Astrocyte of the cerebellum (primary cell): ENCODE measurements at regions not wholly inside any gene's neighbourhood (a gene's known extent, or its start where the extent isn't known, plus 50 kb on each side); places are given as distances from the start of the nearest gene placed in this dataset.

Experiments used
- DNase-seq: peaks from one replicate; pipeline ENCODE4 v3.0.0-alpha.2; 2011; ENCODE audit warnings: low read depth
- H3K4me3 ChIP-seq: 2 replicates; pipeline ENCODE4 v1.5.1; 2011; ENCODE audit warnings: mild to moderate bottlenecking, low read depth, low read length, moderate library complexity
- in situ Hi-C: cut with HindIII; loops from 2 replicates; pipeline ENCODE4 v1.10.0; 2017; ENCODE audit warnings: low sequenced_read_pairs
- TF ChIP-seq, protein P1 (sequence below): IDR thresholded peaks from 2 replicates; pipeline ENCODE4 v1.5.1; 2012; ENCODE audit warnings: low read length, low read depth, moderate library complexity, mild to moderate bottlenecking; ENCODE audit errors: missing control alignments

GRCh38 chr2:129849559-129850160 is 129.8 kb upstream of the RAB6C start:
- TF ChIP-seq, protein P1, sequence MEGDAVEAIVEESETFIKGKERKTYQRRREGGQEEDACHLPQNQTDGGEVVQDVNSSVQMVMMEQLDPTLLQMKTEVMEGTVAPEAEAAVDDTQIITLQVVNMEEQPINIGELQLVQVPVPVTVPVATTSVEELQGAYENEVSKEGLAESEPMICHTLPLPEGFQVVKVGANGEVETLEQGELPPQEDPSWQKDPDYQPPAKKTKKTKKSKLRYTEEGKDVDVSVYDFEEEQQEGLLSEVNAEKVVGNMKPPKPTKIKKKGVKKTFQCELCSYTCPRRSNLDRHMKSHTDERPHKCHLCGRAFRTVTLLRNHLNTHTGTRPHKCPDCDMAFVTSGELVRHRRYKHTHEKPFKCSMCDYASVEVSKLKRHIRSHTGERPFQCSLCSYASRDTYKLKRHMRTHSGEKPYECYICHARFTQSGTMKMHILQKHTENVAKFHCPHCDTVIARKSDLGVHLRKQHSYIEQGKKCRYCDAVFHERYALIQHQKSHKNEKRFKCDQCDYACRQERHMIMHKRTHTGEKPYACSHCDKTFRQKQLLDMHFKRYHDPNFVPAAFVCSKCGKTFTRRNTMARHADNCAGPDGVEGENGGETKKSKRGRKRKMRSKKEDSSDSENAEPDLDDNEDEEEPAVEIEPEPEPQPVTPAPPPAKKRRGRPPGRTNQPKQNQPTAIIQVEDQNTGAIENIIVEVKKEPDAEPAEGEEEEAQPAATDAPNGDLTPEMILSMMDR: peak; percentile 47
- in situ Hi-C loops: loop anchor here (5.0 to 10.0 kb wide), 2 partner anchors 43 to 1525 kb away; no protein-coding TSS in a partner anchor
- H3K4me3 ChIP-seq: no peak overlapping the region
- peak; percentile 83 for DNase-seq

- no peak overlapping the region for H3K4me3 ChIP-seq
- TF ChIP-seq, protein P1: no peak
- in situ Hi-C loops: no loop called here
- DNase-seq: no peak
These were observed 122.3 kb upstream of the RAB6C start for GRCh38 chr2:129857200-129857599.

DNA sequence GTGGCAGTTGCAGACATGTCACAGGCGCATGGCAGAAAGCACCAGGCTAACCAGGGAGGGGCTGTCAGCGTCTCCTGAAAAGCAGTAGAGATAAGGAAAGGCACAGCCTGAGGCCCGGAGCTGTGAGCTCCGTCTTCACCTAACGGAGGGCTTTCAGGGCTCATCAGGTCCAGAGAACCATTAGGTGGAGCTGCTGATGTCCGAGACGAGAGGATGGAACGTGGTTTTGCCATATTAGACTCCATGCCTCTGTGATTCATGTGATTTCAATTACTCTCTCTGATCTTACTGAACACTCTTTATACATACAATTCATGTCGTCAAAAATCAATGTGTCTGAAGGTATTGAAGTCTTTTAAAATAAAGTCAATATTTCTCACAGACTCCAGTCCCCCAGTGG is 120.3 kb upstream of the RAB6C start:
- no peak overlapping the region for H3K4me3 ChIP-seq
- in situ Hi-C loops: no loop called here
- TF ChIP-seq, protein P1: no peak
- DNase-seq: no peak

DNA sequence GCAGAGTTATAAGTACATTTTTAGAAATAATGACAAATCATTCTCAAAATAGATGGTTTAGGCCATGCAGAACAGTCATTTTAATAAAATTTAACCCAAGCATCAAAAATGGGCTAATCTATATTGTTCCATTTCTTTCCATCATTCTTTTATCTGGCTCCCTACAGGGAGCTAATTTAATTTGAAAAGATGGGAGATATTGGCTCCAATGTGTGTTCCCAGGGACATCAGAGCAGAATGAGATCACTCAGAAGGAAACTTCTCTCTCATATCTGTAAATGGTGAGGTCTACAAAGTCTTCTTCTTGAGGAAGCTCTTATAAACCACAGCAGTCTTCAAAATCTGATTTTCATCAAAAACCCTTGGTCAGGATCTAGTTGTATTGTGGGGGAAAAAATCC is 119.4 kb upstream of the RAB6C start:
- TF ChIP-seq, protein P1: no peak
- DNase-seq: no peak
- in situ Hi-C loops: no loop called here
- no peak overlapping the region for H3K4me3 ChIP-seq

DNA sequence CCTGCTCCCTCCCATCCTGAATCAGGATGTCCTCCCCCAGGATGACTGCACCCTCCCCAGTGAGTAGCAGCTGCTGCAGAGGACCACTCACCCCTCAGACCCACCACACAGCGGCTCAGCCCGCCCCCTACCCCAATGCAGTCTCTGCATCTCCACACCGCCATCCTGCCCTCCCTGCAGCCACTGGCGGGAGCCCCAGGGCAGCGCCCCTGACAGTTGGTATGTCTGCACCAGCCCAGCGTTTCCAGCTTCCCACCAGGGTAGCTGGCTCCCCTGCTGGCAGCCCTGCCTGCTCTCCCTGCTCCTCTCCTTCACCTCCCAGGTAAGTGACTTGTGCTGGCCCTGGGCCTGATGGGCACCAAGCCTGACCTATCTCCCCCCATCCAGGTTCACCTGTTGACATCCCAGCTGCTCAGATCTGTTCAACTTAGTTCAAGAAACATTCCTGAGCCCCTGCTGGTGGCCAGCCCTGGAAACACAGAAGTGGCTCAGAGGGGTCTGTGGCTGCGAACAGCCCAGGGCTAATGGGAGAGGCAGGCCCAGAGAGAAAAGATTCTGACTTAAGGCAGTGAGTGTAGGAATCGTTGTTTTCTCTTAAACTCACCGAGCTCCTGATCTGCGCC is 117.7 kb upstream of the RAB6C start:
- in situ Hi-C loops: no loop called here
- DNase-seq: no peak
- no peak overlapping the region for H3K4me3 ChIP-seq
- TF ChIP-seq, protein P1: no peak

- DNase-seq: no peak
- no peak overlapping the region for H3K4me3 ChIP-seq
- TF ChIP-seq, protein P1: no peak
- in situ Hi-C loops: no loop called here
These were observed 116.8 kb upstream of the RAB6C start for GRCh38 chr2:129862668-129863067.
